ENCODE measurements at regions not wholly inside any gene's neighbourhood (a gene's known extent, or its start where the extent isn't known, plus 50 kb on each side); places are given as distances from the start of the nearest gene placed in this dataset.

DNA sequence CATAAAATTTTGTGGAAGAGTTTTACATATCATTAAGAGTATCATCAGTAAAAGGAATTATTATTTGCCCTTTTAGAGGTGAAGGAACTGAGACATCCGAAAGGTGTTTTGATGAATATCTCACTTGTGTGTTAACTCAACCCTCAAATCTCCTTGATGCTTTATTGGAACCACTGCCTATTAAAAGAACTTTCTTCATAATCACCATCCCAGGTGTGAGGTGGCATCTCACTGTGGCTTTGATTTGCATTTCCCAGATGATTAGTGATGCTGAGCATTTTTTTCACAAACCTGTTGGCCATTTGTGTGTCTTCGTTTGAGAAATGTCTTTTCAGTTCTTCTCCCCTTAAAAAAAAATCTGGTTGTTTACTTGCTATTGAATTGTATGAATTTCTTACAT is 134.0 kb upstream of the SYN3 start:
- TF ChIP-seq, protein P1, sequence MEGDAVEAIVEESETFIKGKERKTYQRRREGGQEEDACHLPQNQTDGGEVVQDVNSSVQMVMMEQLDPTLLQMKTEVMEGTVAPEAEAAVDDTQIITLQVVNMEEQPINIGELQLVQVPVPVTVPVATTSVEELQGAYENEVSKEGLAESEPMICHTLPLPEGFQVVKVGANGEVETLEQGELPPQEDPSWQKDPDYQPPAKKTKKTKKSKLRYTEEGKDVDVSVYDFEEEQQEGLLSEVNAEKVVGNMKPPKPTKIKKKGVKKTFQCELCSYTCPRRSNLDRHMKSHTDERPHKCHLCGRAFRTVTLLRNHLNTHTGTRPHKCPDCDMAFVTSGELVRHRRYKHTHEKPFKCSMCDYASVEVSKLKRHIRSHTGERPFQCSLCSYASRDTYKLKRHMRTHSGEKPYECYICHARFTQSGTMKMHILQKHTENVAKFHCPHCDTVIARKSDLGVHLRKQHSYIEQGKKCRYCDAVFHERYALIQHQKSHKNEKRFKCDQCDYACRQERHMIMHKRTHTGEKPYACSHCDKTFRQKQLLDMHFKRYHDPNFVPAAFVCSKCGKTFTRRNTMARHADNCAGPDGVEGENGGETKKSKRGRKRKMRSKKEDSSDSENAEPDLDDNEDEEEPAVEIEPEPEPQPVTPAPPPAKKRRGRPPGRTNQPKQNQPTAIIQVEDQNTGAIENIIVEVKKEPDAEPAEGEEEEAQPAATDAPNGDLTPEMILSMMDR (IDR thresholded peaks at IDR 0.05 in 4 of 5, conservative IDR thresholded peaks at IDR 0.05 in 1 of 5): no peak
- TF ChIP-seq POLR2A (IDR thresholded peaks at IDR 0.05): no peak
- intact Hi-C loops (cut with DNase I; ENCODE audit: low total_unique reads): no loop called here
- no peak for ATAC-seq
- no peak overlapping the region for H3K27ac ChIP-seq
- H3K36me3 ChIP-seq: no peaks in the 10 kb centered on the region
- DNase-seq: no peak
- no peaks in the 10 kb centered on the region for H3K9me3 ChIP-seq
- H3K27me3 ChIP-seq: peaks cover 0 to 2% (median 0%) of the 10 kb centered on the region in 3 donors
- no peaks in the 10 kb centered on the region for H3K4me1 ChIP-seq
- in situ Hi-C loops (cut with MboI; ENCODE audit: low sequenced_read_pairs in 4 of 4): no loop called here
- H3K4me3 ChIP-seq: no peak overlapping the region

DNA sequence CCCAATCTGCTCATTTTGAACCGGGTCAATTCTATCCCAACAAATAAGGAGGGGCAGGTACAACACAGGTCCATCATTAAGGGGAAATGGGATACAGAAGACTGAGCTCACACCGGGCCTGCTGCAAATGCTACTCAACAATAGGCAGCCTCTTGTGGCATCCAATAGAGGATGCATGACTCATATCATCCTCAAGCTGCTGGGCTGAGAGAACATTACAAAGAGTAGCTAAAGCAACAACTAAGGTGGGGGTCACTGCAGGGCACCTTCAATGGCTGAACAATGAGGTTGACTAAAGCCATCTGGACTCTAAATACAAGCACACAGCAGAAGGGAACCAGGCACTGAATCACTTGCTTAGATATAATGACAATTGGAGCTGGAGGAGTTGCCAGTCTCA is 130.1 kb upstream of the SYN3 start:
- ATAC-seq: no peak
- intact Hi-C loops (cut with DNase I; ENCODE audit: low total_unique reads): no loop called here
- H3K9me3 ChIP-seq: no peaks in the 10 kb centered on the region
- no peaks in the 10 kb centered on the region for H3K27me3 ChIP-seq
- DNase-seq: no peak
- no peaks in the 10 kb centered on the region for H3K4me1 ChIP-seq
- TF ChIP-seq, protein P1 (IDR thresholded peaks at IDR 0.05 in 4 of 5, conservative IDR thresholded peaks at IDR 0.05 in 1 of 5): no peak
- TF ChIP-seq POLR2A (IDR thresholded peaks at IDR 0.05): no peak
- no peak overlapping the region for H3K4me3 ChIP-seq
- no peak overlapping the region for H3K27ac ChIP-seq
- in situ Hi-C loops (cut with MboI; ENCODE audit: low sequenced_read_pairs in 4 of 4): no loop called here
- no peaks in the 10 kb centered on the region for H3K36me3 ChIP-seq

DNA sequence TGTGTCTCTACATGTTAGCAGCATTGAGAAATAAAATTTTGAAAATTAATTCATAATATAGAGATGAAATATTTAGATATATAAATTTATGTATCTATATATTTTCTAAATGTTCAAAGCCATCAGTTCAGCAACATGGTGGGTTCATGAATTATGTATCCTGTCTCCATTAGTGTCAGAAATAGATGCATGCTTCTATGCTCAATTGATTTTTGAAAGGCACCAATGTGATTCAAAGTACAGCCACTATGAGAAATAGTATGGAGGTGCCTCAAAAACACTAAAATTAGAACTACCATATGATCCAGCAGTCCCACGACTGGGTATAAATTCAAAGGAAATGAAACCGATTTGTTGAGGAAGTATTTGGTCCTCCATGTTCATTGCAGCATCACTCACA is 128.6 kb upstream of the SYN3 start:
- in situ Hi-C loops (cut with MboI; ENCODE audit: low sequenced_read_pairs in 4 of 4) (no loop called here), intact Hi-C loops (cut with DNase I; ENCODE audit: low total_unique reads) (no loop called here)
- Histone ChIP-seq H3K27me3 (no peaks in the 10 kb centered on the region), H3K4me1 (no peaks in the 10 kb centered on the region), H3K9me3 (no peaks in the 10 kb centered on the region), H3K27ac (no peak overlapping the region), H3K36me3 (no peaks in the 10 kb centered on the region), H3K4me3 (no peak overlapping the region)
- no peak for DNase-seq
- no peak for TF ChIP-seq POLR2A (IDR thresholded peaks at IDR 0.05)
- TF ChIP-seq, protein P1 (IDR thresholded peaks at IDR 0.05 in 4 of 5, conservative IDR thresholded peaks at IDR 0.05 in 1 of 5): no peak
- ATAC-seq: no peak

DNA sequence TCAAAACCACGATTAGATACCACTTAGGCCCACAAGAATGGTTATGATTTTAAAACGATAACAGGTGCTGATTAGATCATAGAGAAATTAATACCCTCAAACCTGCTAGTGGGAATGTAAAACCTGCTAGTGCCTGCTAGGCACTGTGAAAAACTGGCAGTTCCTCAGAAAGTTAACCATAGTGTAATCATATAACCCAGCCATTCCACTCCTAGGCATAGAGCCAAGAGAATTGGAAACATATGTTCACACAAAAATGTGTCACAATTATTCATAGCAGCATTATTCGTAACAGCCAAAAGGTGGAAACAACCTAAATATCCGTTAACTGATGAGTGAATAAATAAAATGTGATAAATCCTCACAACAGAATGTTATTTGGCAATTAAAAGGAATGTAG is 122.2 kb upstream of the SYN3 start:
- DNase-seq (no peak), ATAC-seq (no peak)
- H3K9me3 ChIP-seq: no peaks in the 10 kb centered on the region
- no peak overlapping the region for H3K4me3 ChIP-seq
- H3K36me3 ChIP-seq: no peaks in the 10 kb centered on the region
- H3K27ac ChIP-seq: no peak overlapping the region
- H3K4me1 ChIP-seq: no peaks in the 10 kb centered on the region
- in situ Hi-C loops (cut with MboI; ENCODE audit: low sequenced_read_pairs in 4 of 4): no loop called here
- no peaks in the 10 kb centered on the region for H3K27me3 ChIP-seq
- intact Hi-C loops (cut with DNase I; ENCODE audit: low total_unique reads): no loop called here
- TF ChIP-seq, protein P1 (IDR thresholded peaks at IDR 0.05 in 4 of 5, conservative IDR thresholded peaks at IDR 0.05 in 1 of 5): no peak
- no peak for TF ChIP-seq POLR2A (IDR thresholded peaks at IDR 0.05)

DNA sequence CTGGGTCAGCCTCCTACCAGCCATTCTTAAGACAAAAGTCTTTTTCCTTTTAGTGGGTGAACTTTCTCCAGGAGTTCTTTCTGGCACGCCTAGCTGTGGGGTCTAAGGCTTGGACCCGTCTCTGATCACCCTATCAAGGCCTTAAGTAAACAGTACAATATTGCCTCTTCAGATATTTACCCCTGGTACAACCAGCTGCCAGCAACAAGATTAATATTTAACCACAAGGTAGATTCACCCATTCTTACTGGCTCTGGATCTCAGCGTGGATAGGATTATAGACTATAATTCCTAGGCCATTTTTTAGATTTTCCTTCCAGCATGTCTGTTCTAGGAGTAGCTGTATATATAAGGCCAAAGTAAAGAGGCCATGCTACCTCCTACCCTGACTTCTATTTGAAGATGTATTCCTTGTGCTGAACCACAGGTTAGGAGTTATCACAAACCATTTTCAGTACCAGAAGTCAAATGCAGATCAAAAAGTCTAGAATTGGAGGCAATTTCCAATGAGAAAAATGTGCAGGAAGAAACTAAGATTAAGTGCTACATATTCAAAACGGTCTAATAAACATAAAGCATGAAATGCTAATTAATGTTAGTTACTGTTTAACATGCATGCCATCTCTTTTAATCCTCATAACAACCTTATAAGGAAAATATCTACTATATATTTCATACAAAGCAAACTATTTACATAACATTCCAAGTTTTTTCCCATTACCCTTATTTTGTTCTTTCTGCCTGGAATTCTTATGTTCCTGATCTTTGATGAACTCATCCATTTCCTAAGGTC is 110.0 kb upstream of the SYN3 start:
- Histone ChIP-seq H3K4me3 (no peak overlapping the region), H3K27me3 (no peaks in the 10 kb centered on the region), H3K9me3 (no peaks in the 10 kb centered on the region), H3K4me1 (no peaks in the 10 kb centered on the region), H3K27ac (no peak overlapping the region), H3K36me3 (no peaks in the 10 kb centered on the region)
- ATAC-seq (no peak), DNase-seq (no peak)
- in situ Hi-C loops (cut with MboI; ENCODE audit: low sequenced_read_pairs in 4 of 4): no loop called here
- TF ChIP-seq, protein P1 (IDR thresholded peaks at IDR 0.05 in 4 of 5, conservative IDR thresholded peaks at IDR 0.05 in 1 of 5): no peak
- no peak for TF ChIP-seq POLR2A (IDR thresholded peaks at IDR 0.05)
- intact Hi-C loops (cut with DNase I; ENCODE audit: low total_unique reads): no loop called here

Data from gastrocnemius medialis (tissue), 4 donors.